EH (cell line): ENCODE measurements at regions not wholly inside any gene's neighbourhood (a gene's known extent, or its start where the extent isn't known, plus 50 kb on each side); places are given as distances from the start of the nearest gene placed in this dataset.

Source experiments
- DNase-seq: peaks from one replicate; pipeline ENCODE4 v3.0.0-alpha.2; 2015; ENCODE audit warnings: low read depth

DNA sequence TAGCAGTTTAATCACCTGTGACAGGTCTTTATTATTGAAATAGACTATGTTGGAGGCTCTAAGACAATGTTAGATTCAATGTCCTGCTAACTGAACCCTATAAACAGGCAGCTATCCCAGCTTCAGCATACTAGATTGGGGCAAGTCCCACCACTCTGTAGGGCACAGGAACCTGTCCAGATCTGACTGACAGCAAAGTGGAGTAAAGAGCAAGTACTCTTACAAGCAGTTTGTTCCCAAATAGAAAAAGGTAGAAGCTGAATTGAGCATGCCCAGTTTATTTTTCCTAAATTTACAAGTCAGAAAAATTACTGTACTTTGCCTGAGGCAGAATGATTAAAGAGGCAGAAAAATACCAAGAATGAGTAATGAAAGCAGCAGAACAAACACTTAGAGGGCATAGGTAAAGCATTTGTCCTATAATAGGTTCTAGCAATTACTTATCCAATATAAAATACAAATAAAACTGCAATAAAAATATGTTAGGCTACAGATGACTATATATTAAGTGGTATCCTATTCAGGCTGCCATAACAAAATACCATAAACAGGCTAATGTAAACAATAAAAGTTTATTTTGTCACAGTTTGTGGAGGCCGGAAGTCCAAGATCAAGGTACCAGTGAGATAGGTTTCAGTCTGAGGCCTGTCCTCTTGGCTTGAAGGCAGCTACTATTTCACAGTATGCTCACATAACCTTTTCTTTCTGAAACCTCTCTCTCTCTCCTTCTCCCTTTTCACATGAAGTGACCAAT is 868.2 kb downstream of the C12orf50 start:
- no peak for DNase-seq

DNA sequence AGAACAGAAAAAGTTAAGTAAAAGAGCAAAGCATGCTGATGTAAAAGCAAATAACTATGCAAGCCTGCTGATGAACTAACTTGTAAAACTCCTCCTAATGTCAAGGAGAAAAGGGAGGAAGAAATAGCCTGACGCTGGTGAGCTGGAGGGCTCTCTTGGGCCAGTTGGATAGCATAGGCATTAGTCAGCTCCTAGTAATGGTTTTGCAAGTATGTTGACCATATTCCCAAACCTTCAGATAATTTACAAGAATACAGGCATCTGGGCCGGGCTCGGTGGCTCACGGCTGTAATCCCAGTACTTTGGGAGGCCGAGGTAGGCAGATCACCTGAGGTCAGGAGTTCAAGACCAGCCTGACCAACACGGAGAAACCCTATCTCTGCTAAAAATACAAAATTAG is 871.4 kb downstream of the C12orf50 start:
- DNase-seq = peak; percentile 23

DNA sequence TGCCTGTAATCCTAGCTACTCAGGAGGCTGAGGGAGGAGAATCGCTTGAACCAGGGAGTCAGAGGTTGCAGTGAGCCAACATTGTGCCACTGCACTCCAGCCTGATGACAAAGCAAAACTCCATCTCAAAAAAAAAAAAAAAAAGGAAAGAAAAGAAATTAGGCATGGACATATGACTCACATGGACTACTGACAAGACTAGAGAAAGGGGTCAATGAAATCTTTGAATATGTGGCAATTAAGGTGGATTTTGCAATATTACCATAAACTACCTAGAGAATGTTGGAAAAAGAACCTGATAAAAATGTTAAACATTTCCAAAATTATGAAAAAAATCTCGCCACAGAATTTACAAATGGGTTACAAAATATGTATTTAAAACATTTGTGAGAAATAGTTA is 873.6 kb downstream of the C12orf50 start:
- DNase-seq = no peak

DNA sequence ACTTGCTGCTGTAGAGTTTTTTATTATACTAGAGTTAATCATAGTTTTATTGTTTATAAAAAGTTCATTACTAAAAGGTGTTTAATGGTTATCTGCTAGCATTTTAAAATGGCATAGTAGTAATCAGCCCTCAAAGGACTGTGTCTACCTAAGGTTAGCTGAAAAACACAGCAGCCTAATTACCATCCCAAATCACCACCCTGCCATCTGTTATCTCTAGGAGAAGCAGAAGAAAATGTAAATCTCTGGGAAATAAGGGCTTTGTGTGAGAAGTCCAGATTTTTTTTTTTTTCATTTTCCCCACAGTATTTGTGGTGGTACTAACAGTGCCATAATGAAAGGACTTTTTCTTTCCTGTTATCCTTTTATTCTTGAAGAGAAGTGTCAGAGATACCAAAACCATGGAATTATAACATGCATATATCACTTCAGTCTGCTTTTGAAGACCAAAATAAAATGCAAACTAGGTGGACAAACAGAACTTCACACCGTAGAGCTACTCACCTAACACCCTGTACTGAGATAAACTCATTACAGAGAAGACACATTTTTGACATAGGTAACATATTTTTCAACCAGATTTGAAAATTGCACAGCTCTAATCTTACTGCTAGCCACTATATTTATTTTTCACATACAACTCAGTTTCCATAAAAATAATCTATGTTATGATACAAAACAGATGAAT is 876.2 kb downstream of the C12orf50 start:
- no peak for DNase-seq

DNA sequence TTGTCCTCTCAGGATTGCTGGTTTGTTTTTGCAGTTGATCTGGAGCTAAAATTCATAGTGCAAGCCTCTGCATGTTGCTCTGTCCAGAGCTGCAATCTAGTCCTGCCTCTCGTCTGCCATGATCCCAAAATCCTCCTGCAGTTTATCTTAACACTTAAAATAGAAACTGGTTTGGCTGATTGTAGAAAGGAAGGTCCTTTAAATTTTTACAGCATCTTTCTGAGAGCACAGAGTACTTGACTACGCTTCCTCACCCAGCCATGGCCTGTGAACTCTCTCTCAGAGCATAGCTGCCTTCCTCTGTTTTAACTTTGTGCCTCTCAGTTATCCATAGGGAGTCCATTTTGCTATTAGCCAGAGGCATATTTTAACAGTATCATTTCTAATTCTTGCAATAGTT is 877.1 kb downstream of the C12orf50 start:
- DNase-seq = no peak

DNA sequence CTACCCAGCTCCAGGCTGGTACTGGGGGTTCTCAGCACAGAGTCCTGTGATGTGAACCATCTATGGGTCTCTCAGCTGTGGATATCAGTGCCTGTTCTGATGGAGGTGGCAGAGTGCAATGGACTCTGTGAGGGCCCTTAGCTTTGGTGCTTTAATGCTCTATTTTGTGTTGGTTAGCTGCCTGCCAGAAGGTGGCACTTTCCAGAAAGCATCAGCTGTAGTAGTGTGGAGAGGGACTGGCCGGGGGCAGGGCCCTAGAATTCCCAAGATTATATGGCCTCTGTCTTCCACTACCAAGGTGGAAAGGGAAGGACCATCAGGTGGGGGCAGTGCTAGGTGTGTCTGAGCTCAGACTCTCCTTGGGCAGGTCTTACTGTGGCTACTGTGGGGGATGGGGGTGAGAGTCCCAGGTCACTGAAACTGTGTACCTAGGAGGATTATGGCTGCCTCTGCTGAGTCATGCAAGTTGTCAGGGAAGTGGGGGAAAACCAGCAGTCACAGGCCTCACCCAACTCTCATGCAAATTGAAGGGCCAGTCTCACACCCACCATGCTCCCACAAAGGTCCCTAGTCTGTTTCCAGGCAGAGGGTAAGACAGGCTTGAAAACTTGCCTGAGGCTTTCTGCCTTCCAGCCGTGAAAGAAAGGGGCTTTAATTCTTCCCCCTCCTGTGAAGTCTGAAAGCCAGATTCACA is 878.1 kb downstream of the C12orf50 start:
- no peak for DNase-seq

DNA sequence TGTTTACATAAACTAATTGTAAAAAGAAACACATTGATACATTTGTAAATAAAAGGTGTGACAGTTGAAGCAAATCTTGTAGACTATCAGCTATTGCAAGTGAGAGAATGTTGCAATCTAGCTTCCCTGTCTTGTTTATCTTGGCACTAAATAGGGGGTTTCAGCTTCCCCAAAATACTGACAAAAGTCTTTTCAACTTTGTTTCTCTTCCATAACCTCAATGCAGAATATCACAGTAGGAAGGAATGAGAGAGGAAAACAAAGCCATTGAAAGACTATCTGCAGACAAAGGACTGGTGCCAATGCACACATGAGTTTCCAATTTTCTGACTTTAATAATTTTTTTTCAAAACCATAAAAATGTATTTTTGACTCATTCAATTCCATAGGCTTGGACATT is 886.2 kb upstream of the MGAT4C start:
- DNase-seq = no peak

DNA sequence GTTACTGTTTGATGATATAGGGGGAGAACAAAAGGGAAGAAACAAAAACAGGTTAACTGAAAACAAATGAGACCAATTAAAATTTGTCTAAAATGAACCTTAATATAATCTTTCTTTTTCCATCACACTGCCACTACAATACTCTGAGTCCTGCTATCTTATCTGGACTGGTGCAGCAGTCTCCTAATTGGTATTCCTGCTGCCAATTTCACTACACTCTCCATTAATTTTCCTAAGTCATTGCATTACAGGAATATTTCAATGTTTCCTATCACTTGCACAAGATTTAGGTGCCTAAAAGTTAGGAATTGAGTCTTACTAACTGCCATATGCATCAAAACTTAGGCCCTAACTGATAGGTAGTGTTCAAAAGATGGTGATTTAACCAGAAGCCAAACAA is 884.9 kb upstream of the MGAT4C start:
- no peak for DNase-seq

DNA sequence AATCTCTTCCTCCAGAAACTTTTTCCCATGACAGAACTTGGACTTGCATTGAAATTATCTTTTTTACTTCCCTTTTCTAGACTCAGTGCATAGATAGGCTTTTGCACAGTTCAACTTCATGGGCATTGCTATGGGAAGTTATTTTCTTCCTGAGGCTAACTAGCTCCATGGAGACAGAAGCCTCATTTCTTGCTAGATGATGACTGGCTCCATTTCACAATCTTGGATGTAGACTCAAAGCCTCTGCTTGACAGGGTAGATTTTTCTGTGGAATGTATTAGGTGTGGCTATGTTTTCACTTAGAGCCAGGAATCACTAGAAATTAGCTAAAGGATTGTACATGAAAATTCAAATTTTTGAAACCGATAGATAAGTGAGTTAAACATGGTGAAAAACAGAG is 884.1 kb upstream of the MGAT4C start:
- DNase-seq = no peak

DNA sequence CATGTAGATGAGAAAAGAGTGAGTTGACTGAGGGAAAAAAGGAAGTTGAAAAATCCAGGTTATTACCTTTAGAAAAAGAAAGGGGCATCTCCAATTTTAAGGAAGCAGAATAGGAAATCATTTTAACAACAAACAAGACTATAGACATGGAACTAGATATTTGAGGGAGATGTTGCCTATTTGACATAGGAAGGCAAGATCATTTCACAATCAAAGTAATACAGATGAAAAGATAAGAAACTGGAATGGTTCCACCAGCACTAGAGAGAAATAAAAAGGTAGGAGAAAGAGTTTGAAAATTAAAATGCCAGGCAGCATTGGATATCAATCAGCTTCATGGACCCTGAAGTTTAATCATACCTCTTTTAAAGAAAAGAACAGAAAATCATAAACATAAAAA is 881.0 kb upstream of the MGAT4C start:
- no peak for DNase-seq

DNA sequence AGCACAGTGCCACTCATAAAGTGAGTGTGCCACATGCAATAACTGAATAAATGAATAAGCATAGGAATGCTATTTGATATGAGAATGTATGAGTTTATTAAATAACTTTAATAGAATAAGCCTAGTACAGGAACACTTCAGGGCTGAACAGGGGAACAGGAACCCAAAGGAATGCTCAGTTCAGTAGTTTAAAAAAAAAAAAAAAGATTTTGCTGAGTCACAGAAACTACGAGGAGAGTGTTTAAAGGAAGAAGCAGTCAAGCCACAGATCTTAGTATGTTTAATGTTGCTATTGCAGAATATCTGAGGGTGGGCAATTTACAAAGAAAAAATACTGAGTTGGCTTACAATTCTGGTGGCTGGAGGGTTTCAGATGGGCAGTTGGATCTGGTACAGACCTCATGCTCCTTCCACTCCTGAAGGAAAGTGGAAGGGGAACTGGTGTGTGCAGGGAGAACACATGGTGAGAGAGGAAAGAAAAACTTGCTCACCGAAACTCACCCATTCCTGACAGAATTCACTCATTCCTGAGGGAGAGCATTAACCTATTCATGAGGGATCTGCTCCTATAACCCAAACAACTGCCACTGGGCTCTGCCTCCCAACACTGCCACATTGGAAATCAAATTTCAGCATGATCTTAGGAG is 880.3 kb upstream of the MGAT4C start:
- DNase-seq = no peak

DNA sequence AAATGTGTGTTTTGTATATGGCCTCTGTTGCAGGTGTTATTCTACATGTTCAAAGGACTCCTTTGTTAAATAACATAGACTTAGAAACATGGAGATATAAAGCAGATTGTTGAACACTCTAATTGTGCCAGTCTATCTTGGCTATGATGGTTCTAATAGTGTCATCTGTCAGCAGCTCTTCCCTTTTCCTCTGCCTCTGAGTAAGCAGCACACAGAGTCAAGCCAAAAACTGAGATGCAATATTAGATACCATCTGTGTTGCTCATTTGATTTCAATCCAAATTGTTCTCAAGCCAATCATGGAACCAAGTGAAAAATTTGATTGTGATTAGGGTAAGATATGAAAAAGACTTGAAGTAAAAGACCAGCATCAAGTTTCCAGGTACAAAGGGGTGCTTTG is 871.1 kb upstream of the MGAT4C start:
- DNase-seq = no peak

DNA sequence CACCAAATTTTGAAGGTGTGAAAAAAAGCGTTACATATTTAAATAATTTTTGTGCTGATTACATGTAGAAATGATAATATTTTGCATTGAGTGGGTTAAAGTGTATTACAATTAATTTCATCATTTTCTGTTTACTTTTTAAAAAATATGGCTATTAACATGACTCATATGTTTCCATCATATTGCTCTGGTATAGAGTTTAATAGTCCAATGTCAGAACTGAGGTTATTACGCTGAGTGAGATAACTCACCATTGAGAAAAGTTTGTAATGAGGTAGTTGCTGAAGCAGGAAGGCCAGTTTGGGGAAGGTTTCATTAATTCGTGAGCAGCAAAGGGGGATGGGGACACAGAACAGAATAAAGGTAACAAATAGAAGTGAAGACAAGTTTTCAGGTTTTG is 865.7 kb upstream of the MGAT4C start:
- DNase-seq = no peak

DNA sequence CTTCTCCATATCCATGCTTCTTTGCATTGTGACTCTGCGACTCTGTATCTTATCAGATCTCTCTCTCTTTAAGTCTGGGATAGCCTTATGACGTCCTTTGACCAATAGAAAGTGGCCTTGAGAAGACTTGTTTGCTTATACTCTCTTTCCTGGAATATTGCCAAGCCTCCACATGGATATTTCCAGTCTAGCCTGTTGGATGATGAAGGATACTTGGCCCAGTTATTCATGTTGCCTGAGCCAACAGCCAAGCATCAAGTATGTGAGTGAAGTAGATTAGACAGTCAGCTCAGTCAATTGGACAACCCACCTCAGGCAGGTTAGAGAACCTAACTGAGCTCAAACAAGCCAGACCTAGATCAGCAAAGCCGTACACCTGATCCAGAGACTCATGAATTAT is 864.2 kb upstream of the MGAT4C start:
- no peak for DNase-seq

DNA sequence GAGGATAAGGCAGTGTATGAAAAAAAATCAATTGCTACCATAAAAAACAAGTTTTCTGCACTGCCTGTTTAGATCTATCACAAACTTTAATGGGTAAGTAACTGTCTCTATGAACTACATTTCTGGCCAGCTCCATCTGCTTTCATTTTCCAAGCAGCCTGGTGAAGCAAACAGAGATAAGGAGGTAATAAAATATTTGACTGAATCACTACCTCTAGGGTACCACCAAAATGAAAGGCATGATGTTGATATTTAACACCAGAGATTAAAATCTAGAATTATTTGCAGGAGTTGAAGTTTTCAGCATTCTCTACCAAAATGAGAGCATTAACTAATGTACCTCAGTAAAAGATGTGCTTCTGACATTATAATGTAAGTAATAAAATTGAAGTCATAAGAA is 863.5 kb upstream of the MGAT4C start:
- no peak for DNase-seq

DNA sequence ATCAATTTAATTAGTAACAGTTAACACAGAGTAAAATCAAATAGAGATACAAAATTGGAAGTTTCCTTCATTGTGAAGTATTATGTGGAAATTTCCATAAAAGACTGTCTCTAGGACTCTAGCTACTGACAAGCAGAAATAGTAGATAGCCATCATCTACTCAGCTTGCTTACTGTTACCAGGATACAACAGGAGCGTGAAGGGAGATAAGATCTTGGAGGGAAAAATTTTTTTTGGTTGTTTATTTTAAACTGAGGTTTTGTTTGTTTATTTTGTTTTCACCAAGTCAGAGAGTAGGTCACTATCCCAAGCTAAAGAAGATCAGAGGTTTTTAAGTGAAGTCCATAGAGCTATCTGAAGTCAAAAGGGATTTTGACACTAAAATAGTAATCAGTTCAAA is 861.3 kb upstream of the MGAT4C start:
- no peak for DNase-seq

DNA sequence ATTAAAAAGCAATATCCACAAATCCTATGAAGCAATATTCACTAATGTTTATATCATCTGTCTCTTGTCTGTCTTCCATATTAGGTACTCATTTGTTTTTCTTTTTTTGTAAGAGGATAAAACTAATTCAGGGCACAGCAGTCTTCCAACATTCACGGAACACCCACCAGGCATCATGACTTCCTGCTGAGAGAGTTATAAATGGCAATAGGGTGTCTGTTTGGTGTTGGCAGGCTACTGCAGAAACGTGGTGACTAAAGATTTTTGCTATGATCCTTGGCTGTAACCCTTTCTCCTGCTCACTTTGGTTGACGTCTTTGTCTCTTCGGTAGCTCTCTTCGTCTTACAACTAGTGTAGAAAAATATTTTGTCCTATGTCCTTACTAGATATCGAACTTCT is 860.6 kb upstream of the MGAT4C start:
- DNase-seq = no peak

DNA sequence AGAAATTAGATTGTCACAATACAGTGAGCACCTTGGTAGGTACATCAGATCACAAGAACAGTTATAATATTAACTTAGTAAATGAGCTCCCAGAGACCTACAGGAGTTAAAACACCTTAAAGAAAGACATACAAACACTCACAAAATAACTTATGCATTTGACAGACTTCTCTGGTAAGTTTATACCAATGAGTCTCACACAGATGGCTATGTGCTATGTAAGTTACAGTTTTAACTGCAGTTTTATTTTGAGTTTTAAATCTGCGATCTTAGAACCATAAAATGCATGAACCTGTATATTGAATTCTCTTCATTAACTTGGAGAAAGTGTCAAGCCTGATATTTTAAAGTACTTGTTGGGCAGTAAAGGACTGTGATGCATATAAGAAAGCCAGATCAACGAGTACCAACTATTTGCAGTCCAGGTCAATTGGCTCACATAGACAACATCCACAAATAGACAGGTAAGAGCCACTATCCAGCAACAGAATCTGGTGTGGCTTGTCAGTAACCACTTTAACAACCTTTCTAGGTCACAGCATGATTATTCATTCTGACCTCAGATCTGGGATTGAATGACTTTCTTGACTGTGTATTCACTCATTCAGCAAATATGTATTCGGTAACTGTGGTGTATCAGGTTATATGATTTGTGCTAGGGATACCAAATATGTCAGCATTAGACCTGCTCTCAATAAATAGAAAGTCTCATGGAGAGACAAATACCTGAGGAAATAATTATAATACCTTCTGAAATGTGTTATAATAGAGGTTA is 856.6 kb upstream of the MGAT4C start:
- DNase-seq = no peak

DNA sequence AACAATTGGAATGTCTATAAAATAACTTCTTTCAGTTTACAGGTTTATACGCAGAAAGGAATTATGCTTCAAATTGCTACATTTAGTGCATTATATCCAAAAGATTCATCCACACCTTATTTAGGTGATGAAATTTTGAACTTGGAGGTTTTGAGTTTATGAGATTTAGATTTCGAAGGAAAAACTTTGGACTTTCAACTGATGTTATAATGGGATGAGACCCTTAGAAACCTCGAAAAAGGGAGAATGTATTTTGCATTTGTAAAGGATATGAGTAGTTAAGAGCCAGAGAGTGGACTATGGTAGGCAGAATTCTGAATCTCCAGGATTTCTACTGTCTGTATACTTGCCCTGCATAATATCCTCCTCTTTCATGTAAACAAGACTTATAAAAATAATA is 851.6 kb upstream of the MGAT4C start:
- no peak for DNase-seq

DNA sequence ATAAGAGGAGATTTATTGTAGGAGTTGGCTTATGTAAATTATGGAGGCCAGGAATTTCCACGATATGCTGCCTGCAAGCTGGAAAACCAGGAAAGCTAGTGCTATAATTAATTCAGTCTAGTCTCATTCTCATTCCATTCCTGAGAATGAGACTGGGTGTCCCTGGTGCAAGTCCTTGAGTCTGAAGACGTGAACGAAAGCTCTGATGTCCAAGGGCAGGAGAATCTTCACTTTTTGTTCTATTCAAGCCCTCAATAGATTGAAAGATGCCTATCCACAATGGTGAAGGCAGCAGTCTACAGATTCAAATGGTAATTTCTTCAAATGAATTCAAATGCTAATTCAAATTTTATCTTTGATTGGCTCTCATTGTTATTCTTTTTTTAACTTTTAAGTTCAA is 851.1 kb upstream of the MGAT4C start:
- no peak for DNase-seq

DNA sequence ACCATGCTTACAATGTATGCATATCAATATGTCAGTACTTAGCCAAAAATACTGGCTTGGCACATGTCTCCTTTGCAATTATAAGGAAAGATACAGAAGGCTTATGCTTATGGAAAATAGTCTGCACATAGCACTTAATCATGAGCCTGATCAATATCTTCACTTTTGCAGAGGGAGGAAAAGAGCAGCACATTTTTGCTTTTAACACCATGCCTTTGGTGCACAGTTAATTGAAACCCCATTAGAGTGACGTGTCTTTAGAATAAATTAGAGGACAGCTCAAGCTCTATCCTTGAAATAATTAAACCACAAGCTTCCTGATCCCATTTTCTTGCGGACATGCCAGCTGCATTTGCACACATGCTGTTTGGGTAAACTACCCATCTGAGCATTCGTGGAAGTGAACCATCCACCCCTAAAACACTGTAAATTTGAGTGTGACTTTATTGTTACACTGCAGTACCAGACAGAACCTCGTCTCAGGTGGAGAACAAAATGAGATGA is 839.9 kb upstream of the MGAT4C start:
- no peak for DNase-seq

DNA sequence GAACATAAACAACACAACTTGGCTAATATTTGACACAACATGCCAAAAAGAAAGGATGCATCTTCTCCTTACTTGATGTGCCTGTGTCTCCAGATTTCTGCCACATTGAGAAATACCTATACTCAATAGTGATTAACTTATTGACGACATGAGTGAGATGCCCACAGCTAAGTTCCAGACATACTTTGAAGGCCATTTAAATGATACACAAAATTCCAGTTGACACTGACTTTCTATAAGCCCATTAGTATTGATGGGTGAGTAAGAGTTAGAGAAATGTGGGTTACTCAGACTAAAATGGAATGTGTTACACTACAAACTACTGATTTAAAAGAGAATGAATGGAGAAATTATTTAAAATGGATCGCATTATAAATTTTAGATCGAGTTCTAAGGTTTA is 838.2 kb upstream of the MGAT4C start:
- no peak for DNase-seq
